K562 (cell line): ENCODE measurements at regions not wholly inside any gene's neighbourhood (a gene's known extent, or its start where the extent isn't known, plus 50 kb on each side); places are given as distances from the start of the nearest gene placed in this dataset.

ENCODE experiments used
- ATAC-seq: fragments of 200-7000 bp; cut with Tn5 transposase; 3 replicates; pipeline ENCODE4 v1.9.1; 2020; ENCODE audit warnings: moderate library complexity
- BruUV-seq: library from RNA; stranded (reverse); fragments of 400-500 nt; replicated peaks from 2 replicates; lab custom pipeline; 2021; lab: Mats Ljungman, UMichigan
- CTCF ChIA-PET: fragments of 300-600 bp; formaldehyde crosslinking; extraction: SDS; loops from one replicate; lab custom pipeline; 2021; ENCODE audit warnings: low intra/inter-chr PET ratio; lab: Yijun Ruan, JAX
- POLR2A ChIA-PET: fragments of 300-600, 350-650 bp; sonication (Branson Sonifier 250); formaldehyde crosslinking; extraction: SDS; loops from one replicate; lab custom pipeline; 2021; ENCODE audit warnings: antibody characterized with exemption, inconsistent platforms; lab: Yijun Ruan, JAX
- DNase-seq, 4 experiments: peaks; one replicate each; pipeline versions ENCODE4 v3.0.0 to v3.0.0-alpha.2; 2011 to 2018; ENCODE audit warnings: low spot score in 3 of 4, mixed read lengths in 3 of 4; ENCODE audit errors: extremely low read depth in 1 of 4
- FAIRE-seq: peaks from 2 replicates; lab custom pipeline; 2011; peaks lifted over from hg19 to GRCh38; lab: Jason Lieb, UNC
- H2AFZ ChIP-seq: 2 replicates; pipeline ENCODE4 v1.6.0; 2011; ENCODE audit warnings: low read depth, low read length, control low read depth, inconsistent platforms
- H3K27ac ChIP-seq: fragments of 200-600 bp; 3 replicates; pipeline ENCODE4 v1.8.0; 2011; ENCODE audit warnings: low read depth, mild to moderate bottlenecking, control low read depth, inconsistent platforms, low read length, moderate library complexity, mixed read lengths; ENCODE audit errors: extremely low read depth
- H3K27me3 ChIP-seq, 2 experiments: fragments of 300-600 bp in 1 of 2; 2 replicates in 1 of 2; 3 replicates in 1 of 2; pipeline versions ENCODE4 v1.6.0 to v1.8.0; 2011; ENCODE audit warnings: inconsistent platforms in 2 of 2, low read length in 2 of 2, mild to moderate bottlenecking in 1 of 2, mixed read lengths in 1 of 2, moderate library complexity in 1 of 2; ENCODE audit not compliant: control insufficient read depth in 2 of 2, insufficient read depth in 2 of 2
- H3K36me3 ChIP-seq: fragments of 300-600 bp; 3 replicates; pipeline ENCODE4 v1.8.0; 2011; ENCODE audit warnings: mild to moderate bottlenecking, low read length, inconsistent platforms; ENCODE audit not compliant: control insufficient read depth, insufficient read depth
- H3K4me1 ChIP-seq, 2 experiments: fragments of 200-600 bp in 1 of 2; replicated peaks in 1 of 2; 2 replicates in 1 of 2; 3 replicates in 1 of 2; pipeline versions ENCODE4 v1.5.1 to v1.8.0; 2011; ENCODE audit warnings: inconsistent platforms in 2 of 2, low read length in 2 of 2, mild to moderate bottlenecking in 1 of 2, mixed read lengths in 1 of 2, moderate library complexity in 1 of 2; ENCODE audit not compliant: control insufficient read depth in 2 of 2, insufficient read depth in 2 of 2
- H3K4me2 ChIP-seq: 2 replicates; pipeline ENCODE4 v1.6.1; 2011; ENCODE audit warnings: low read length, control low read depth, inconsistent platforms, mixed read lengths; ENCODE audit not compliant: insufficient read depth
- H3K4me3 ChIP-seq: fragments of 200-600 bp; sonication (generic), shearing (Covaris generic); 2 replicates; pipeline ENCODE4 v1.5.1; 2016; ENCODE audit warnings: control low read depth, inconsistent platforms
- H3K79me2 ChIP-seq: fragments of 200-600 bp; 3 replicates; pipeline ENCODE4 v1.8.0; 2011; ENCODE audit warnings: low read length, inconsistent platforms; ENCODE audit not compliant: control insufficient read depth, insufficient read depth
- H3K9ac ChIP-seq, 2 experiments: 2 replicates each; pipeline versions ENCODE4 v1.6.0 to v1.6.1; 2011; ENCODE audit warnings: low read depth in 2 of 2, low read length in 2 of 2, control low read depth in 1 of 2, inconsistent platforms in 1 of 2, mild to moderate bottlenecking in 1 of 2, mixed read lengths in 1 of 2; ENCODE audit not compliant: insufficient read depth in 1 of 2
- H3K9me1 ChIP-seq: one replicate; pipeline ENCODE4 v1.6.0; 2011; ENCODE audit warnings: inconsistent platforms, mild to moderate bottlenecking, low read length, moderate library complexity; ENCODE audit not compliant: control insufficient read depth, insufficient read depth
- H3K9me3 ChIP-seq: replicated peaks from 2 replicates; pipeline ENCODE4 v1.5.1; 2011; ENCODE audit warnings: low read depth, low read length, inconsistent platforms; ENCODE audit not compliant: control insufficient read depth, insufficient read depth
- H4K20me1 ChIP-seq: replicated peaks from 2 replicates; pipeline ENCODE4 v1.6.1; 2011; ENCODE audit warnings: low read length, inconsistent platforms, mixed read lengths; ENCODE audit not compliant: control insufficient read depth, insufficient read depth
- CAMTA2 ChIP-seq: fragments of 250-450 bp; sonication (Bioruptor Pico); conservative IDR thresholded peaks from 2 replicates; pipeline ENCODE4 v1.5.1; 2022
- EGR1 ChIP-seq: fragments of 450-650 bp; conservative IDR thresholded peaks from 2 replicates; pipeline ENCODE4 v1.6.1; 2017; ENCODE audit warnings: mild to moderate bottlenecking
- RBFOX2 ChIP-seq: fragments of 200-400 bp; formaldehyde crosslinking; IDR thresholded peaks from 2 replicates; pipeline ENCODE4 v1.6.1; 2017; ENCODE audit warnings: low read depth, mild to moderate bottlenecking, low read length, moderate library complexity
- RUNX1 ChIP-seq: sonication (generic); IDR thresholded peaks from 2 replicates; pipeline ENCODE4 v1.6.1; 2016; ENCODE audit warnings: antibody characterized with exemption, low read depth
- SOX6 ChIP-seq: fragments of 450-650 bp; IDR thresholded peaks from 2 replicates; pipeline ENCODE4 v1.6.1; 2014; ENCODE audit warnings: mild to moderate bottlenecking
- ZNF134 ChIP-seq: fragments of 250-450 bp; sonication (Bioruptor Pico); conservative IDR thresholded peaks from 2 replicates; pipeline ENCODE4 v1.4.0; 2020
- WGBS: fragments of 100-300 bp; shearing (Covaris generic); methylation state at CpG from one replicate; pipeline ENCODE4 v1.1.6; 2016; ENCODE audit warnings: low coverage, mixed read lengths; ENCODE audit not compliant: insufficient coverage; ENCODE audit errors: missing lambda C conversion rate; 5-methylcytosine and 5-hydroxymethylcytosine counted together
- in situ Hi-C: fragments of 300-500 bp; cut with MboI; formaldehyde crosslinking; loops from 4 replicates; pipeline ENCODE4 v1.15.0; 2018; ENCODE audit warnings: inconsistent platforms, mixed read lengths
- intact Hi-C: fragments of 100-400 bp; cut with micrococcal nuclease; formaldehyde crosslinking; loops from 2 replicates; pipeline ENCODE4 v1.14.2; 2022

- in situ Hi-C loops (no loop called here), intact Hi-C loops (no loop called here)
- no peak for DNase-seq
- Histone ChIP-seq H3K4me3 (no peak overlapping the region), H3K27me3 (no peaks in the 10 kb centered on the region), H3K4me2 (no peak overlapping the region), H3K36me3 (no peaks in the 10 kb centered on the region), H2AFZ (no peak overlapping the region), H3K27ac (no peak overlapping the region), H4K20me1 (no peaks in the 10 kb centered on the region), H3K9ac (no peak overlapping the region), H3K79me2 (no peaks in the 10 kb centered on the region), H3K9me3 (no peaks in the 10 kb centered on the region), H3K4me1 (no peaks in the 10 kb centered on the region), H3K9me1 (no peaks in the 10 kb centered on the region)
- FAIRE-seq: no peak
- POLR2A ChIA-PET: no interaction called here
- ATAC-seq: no peak
- 3% methylated on average over 3 of the region's 3 CpGs for WGBS
- no peak for TF ChIP-seq ZNF134 (CRISPR knock-in tag)
- TF ChIP-seq RBFOX2: no peak
- TF ChIP-seq RUNX1: no peak
- no peak for TF ChIP-seq SOX6
- TF ChIP-seq CAMTA2 (CRISPR knock-in tag): no peak
- CTCF ChIA-PET: no interaction called here
- no TSS peak for BruUV-seq
These were observed 271.2 kb downstream of the INHBA start for GRCh38 chr7:41431671-41432070.

GRCh38 chr7:41428381-41428780, 274.5 kb downstream of the INHBA start:
- 1% methylated on average over 4 of the region's 4 CpGs for WGBS
- ChIA-PET POLR2A (no interaction called here), CTCF (no interaction called here)
- BruUV-seq: no TSS peak
- Histone ChIP-seq H3K79me2 (no peaks in the 10 kb centered on the region), H3K4me1 (no peaks in the 10 kb centered on the region), H3K27ac (no peak overlapping the region), H3K4me3 (no peak overlapping the region), H3K27me3 (no peaks in the 10 kb centered on the region), H3K9me1 (no peaks in the 10 kb centered on the region), H3K9ac (no peak overlapping the region), H4K20me1 (no peaks in the 10 kb centered on the region), H3K9me3 (no peaks in the 10 kb centered on the region), H3K4me2 (no peak overlapping the region), H2AFZ (no peak overlapping the region), H3K36me3 (no peaks in the 10 kb centered on the region)
- intact Hi-C loops (no loop called here), in situ Hi-C loops (no loop called here)
- ATAC-seq (no peak), FAIRE-seq (no peak), DNase-seq (no peak)
- TF ChIP-seq EGR1: no peak
